ENCODE measurements at regions not wholly inside any gene's neighbourhood (a gene's known extent, or its start where the extent isn't known, plus 50 kb on each side); places are given as distances from the start of the nearest gene placed in this dataset.

GRCh38 chr7:340979-341694, 51.2 kb downstream of the FOXL3 start:
- DNase-seq = no peak

GRCh38 chr7:341841-342638, 52.1 kb downstream of the FOXL3 start:
- DNase-seq = no peak

DNA sequence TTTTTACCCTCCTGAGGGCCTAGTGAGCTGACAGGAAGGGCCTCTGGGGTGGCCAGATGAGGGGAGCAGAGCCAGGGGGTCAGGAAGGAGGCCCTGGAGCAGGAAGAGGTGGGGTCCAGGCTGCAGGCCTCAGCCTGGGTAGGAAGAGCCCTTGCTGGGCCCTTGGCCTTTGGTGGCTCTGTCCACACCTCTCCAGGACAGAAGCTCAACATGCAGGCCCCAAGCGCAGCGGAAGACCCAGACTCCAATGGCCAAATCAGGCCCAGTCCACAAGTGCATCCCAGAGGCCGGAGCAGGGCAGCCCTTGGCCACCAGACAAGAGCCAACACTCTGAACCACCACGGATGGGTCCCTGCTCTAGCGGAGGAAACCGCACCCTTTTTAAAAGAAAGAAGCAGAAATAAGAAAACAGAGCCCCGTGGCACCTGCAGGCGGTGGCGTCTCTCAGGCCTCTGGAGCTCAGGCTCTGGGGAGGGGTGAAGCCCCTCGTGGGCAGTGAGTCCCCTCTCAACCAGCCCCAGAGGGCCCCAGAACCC, 52.8 kb downstream of the FOXL3 start:
- no peak for DNase-seq

DNA sequence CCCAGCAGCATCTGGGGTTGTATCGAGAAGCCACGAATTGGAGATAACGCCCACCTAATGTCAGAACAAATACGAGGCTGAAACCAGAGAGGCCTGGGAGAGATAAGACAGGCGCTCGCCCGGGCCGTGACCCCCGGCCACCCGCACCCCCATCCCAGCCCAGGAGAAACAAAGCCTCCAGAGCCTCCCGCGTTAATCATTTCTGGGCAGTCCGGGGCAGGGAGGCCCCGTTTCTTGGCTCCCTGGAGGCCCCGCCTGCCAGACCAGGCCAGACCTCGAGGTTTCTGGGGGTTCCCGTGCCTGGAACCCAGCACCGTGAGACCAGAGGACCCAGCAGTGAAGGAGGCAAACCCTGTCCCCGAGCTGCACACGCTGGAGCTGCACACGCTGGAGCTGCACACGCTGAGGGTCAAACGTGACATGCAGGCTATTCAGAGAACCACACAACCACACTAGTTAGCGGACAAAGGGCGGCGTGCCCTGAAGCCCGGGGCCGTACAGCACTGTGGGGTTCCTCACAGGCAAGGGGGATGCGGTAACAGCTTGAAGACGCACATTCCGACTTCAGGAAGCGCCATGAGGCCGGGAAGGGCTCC, 53.4 kb downstream of the FOXL3 start:
- DNase-seq = no peak

DNA sequence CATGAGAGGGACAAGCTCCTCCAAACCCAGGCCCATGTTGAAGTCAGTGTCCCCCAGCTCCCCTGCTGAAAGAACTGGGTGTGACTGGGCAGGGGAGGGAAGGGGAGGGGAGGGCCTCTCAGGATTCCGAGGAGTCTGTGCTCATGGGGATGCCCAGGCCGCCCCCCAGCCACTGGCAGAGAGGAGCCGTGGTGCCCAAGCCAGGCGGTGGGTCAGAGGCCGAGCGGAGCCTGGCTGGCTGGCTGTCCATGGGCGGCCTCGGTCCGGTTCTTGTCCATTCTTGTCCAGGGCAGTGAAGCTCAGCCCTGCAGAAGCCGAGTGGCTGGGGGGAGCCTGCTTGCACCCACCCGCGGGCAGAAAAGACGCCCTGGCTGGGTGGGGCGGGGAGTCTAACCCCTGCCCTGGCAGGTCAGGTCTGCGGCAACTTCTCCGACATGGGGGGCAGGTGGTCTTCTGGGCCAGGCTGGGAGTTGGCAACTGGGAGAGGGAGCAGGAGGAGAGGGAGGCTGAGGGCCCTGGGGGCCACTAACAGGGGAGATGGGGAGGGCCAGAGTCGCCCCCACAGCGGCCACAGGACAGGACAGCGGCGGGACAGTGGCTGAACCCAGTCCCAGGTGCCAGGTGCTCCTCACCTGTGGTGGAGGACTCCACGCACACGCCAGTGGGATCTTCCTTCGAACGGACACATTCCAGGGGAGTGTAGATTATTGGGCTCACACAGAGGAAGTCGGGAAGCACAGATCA, 54.1 kb downstream of the FOXL3 start:
- no peak for DNase-seq

DNA sequence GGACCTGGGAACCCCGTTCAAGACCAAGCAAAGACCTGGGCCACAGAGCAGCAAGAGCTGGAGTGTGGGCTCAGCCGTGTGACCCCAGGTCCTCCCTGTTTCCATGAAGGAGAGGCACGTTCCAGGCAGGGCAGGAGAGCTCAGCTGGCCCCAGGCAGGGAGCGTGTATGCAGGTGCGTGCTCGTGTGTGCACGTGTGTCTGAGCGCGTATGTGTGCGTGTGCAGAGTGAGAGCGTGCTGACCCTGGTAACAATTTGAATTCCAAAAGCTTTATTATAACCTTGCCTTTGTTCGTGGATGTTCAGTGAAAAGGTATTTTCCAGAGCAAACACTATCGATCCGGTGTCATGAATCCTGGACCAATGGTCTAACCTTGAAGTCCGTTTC, 54.6 kb downstream of the FOXL3 start:
- DNase-seq = no peak

DNA sequence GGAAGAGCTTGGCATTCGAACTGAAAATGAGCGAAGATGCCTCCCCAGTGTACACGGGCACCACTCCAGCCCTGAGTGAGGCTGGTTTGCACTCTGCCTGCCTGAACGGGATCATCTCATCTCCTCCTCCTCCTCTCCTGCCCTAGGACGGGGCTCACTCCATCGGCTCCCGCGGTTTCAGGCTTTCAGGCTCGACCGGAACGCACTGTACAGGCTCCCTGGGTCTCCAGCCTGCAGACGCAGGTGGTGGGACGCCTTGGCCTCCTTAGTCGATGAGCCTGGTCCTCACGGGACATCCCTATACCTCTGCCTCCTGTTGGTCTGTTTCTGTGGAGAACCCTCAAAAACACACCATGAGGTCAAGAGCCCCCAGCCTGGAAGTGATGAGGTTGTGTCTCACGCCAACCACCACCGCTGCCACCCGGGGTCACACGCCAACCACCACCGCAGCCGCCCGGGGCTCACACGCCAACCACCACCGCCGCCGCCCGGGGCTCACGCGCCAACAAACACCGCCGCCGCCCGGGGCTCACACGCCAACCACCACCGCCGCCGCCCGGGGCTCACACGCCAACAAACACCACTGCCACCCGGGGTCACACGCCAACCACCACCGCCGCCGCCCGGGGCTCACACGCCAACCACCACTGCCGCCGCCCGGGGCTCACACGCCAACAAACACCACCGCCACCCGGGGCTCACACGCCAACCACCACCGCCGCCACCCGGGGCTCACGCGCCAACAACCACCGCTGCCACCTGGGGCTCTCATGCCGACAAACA, 56.3 kb downstream of the FOXL3 start:
- no peak for DNase-seq

- DNase-seq = no peak
These were observed 57.1 kb downstream of the FOXL3 start for GRCh38 chr7:347001-347590.

DNA sequence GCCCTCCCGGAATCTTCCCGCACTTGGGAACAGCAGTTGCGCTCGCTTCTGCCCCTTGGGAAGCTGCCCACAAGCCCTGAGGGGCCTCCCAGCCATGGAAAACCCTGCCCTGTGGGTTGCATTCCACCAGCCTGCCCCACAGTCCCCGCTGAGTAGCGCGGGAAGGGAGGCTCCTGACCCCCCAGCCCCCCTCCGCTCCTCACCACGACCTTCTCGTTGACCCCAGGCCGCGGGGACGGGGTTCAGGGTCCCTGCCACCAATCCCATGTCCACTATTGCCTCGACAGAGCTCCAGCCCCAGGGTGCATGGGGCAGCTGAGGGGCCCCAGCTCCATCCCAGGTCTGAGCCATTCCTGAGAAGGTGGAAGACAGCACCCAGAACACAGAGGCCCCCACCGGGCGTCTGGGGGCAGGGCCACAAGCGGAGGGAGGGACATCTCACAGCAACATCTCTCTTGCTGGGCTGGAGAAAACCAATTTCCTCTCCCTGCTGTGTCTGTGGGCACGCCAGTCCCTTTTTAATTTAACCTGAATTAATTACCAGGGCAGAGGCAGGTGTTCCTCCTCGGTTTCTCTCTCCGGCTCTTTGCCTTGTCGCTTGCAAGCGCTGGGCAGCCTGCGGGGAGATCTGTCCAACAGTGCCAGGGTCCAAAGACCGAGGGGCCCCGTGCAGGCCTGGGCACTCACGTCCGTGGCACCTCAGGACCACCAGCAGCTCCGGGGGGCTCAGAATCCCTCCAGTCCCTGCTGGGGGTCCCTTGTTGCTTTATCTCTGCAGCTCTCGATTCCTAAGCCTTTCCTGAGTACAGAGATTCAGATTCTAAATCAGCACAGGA, 57.9 kb downstream of the FOXL3 start:
- DNase-seq = no peak

- no peak for DNase-seq
These were observed 58.5 kb downstream of the FOXL3 start for GRCh38 chr7:348480-348844.

GRCh38 chr7:348962-349743, 59.2 kb downstream of the FOXL3 start:
- DNase-seq = no peak

DNA sequence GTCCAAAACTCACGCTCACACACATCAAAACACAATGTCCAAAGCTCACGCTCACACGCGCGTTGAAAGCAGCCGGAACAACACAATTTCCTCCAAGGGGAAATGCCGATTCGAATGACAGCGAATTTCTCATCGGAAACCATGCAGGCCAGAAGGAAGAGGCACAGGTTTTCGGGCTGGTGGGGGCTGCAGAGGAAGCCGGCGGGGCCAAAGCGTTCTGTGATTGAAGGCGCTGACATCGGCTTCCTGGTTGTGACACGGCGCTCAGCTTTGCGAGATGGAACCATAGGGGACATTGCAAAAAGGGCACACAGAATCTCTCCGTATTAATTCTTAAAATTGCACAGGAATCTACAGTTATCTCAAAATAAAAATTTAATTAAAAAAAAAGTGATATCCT, 61.3 kb downstream of the FOXL3 start:
- peak; percentile 58 for DNase-seq

- peak; percentile 52 for DNase-seq
These were observed 61.9 kb downstream of the FOXL3 start for GRCh38 chr7:351681-352480.

DNA sequence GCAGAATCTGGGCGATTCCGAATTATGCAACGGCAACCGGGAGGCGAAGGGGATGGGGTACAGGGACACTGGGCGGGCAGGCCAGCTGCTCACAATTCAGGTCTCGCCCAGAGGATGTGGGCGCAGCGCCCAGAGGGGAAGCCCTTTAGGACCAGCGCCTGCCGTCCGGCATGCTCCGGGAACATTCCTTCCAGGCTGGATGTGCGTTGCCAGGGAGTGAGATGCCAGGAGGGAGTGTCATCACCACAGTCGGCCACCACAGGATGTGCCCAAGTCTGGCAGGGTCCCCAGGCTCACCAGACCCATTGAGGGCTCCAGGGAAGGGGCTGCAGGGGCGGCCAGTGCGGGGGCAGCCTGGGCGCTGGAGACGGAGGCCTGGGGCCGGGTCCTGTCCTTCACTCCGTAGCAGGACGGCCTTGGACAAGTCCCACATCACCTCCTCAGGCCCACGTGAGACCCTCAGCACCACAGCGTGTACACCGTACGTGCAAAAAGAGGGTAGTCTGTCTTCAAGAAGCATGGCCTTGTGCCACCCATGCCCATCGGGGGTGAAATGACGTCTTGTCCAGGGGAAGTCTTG, 63.9 kb downstream of the FOXL3 start:
- DNase-seq = no peak

DNA sequence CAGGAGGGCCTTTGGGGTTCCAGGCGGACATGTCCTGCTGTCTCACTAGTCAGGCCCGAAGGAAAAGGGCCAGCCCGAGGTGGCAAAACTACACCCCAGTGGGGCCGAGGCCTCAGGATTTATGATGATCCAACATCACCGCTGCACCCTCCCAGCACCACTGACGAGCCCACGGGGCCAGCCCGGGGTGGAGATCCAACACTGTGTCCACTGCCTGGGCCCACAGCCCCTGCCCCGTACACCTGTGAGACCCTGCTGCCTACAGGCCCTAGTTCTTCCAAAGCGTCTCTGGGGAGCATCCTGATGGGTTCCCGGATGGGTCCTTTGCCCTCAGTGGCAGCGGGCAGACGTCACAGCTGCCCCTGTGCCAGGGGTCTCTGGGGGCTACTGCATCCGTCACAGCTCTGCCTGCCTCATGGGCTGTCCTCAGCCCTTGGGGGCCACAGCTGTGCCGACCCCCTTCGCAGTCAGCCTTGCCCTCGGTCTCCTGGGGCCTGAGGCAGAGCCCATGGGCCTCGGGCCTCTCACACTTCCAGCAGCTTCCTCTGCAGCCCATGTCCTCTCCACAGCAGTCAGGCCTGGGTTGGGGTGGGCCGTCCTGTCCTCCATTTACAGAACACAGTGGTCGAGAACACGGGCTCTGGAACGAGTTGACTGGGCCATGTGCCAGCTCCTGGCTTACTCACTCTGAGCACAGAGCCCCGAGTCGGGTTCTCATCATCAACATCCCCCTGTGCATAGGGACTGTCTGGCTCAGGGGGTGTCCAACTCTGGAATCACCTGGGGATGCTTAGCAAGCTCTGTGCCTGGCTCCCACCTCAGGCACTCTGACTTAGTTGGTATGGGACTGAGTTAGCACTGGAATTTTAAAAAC, 64.9 kb downstream of the FOXL3 start:
- no peak for DNase-seq

DNA sequence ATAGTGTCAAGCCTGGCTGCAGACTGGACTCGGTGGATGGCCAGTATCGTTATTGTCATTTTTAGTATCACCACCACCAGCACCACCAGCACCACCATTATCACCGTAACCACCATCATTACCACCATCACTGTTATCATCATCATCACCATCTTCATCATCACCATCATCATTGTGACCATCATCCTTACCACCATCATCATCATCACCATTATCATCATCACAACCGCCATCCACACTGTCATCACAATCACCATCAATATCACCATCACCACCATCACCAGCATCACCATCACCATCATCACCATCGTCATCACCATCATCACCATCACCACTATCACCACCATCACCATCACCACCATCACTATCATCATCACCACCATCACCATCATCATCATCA, 65.6 kb downstream of the FOXL3 start:
- no peak for DNase-seq

GRCh38 chr7:356087-356486, 66.1 kb downstream of the FOXL3 start:
- no peak for DNase-seq
